ENCODE measurements at regions not wholly inside any gene's neighbourhood (a gene's known extent, or its start where the extent isn't known, plus 50 kb on each side); places are given as distances from the start of the nearest gene placed in this dataset.
"Not testable (repeated sequence)": the region's sequence is repeated elsewhere in the genome, so short reads cannot be mapped to it uniquely, and the experiment has no call there.

- no peak overlapping the region for H3K4me3 ChIP-seq (ENCODE audit: low read length)
- no peak for DNase-seq (ENCODE audit: low read depth)
- no peak for TF ChIP-seq CTCF (conservative IDR thresholded peaks at IDR 0.05; ENCODE audit: low read length)
Observed at GRCh38 chr12:131628023-131628740, 82.7 kb upstream of the SFSWAP start.

- no peak overlapping the region for H3K4me3 ChIP-seq (ENCODE audit: low read length)
- TF ChIP-seq CTCF (conservative IDR thresholded peaks at IDR 0.05; ENCODE audit: low read length): no peak
- DNase-seq (ENCODE audit: low read depth): no peak
Observed at GRCh38 chr12:131628766-131629448, 82.0 kb upstream of the SFSWAP start.

GRCh38 chr12:131631230-131631629, 79.7 kb upstream of the SFSWAP start:
- TF ChIP-seq CTCF (conservative IDR thresholded peaks at IDR 0.05; ENCODE audit: low read length): no peak
- H3K4me3 ChIP-seq (ENCODE audit: low read length): no peak overlapping the region
- DNase-seq (ENCODE audit: low read depth): no peak

GRCh38 chr12:131631889-131632651, 78.8 kb upstream of the SFSWAP start:
- not testable (repeated sequence) for DNase-seq (ENCODE audit: low read depth)

GRCh38 chr12:131632652-131633023, 78.3 kb upstream of the SFSWAP start:
- H3K4me3 ChIP-seq (ENCODE audit: low read length); DNase-seq (ENCODE audit: low read depth): not testable (repeated sequence)

More at GRCh38 chr12:131631889-131632651, 78.8 kb upstream of the SFSWAP start:
- not testable (repeated sequence) for H3K4me3 ChIP-seq (ENCODE audit: low read length)

- DNase-seq (ENCODE audit: low read depth); H3K4me3 ChIP-seq (ENCODE audit: low read length): not testable (repeated sequence)
Observed at GRCh38 chr12:131633610-131634009, 77.3 kb upstream of the SFSWAP start.

- no peak for DNase-seq (ENCODE audit: low read depth)
- no peak overlapping the region for H3K4me3 ChIP-seq (ENCODE audit: low read length)
- TF ChIP-seq CTCF (conservative IDR thresholded peaks at IDR 0.05; ENCODE audit: low read length): no peak
Observed at GRCh38 chr12:131634037-131634436, 76.9 kb upstream of the SFSWAP start.

- not testable (repeated sequence) for H3K4me3 ChIP-seq (ENCODE audit: low read length)
Observed at GRCh38 chr12:131635012-131635411, 75.9 kb upstream of the SFSWAP start.

GRCh38 chr12:131635491-131636122, 75.3 kb upstream of the SFSWAP start:
- TF ChIP-seq CTCF (conservative IDR thresholded peaks at IDR 0.05; ENCODE audit: low read length): no peak
- no peak for DNase-seq (ENCODE audit: low read depth)
- H3K4me3 ChIP-seq (ENCODE audit: low read length): no peak overlapping the region

More at GRCh38 chr12:131635012-131635411, 75.9 kb upstream of the SFSWAP start:
- not testable (repeated sequence) for DNase-seq (ENCODE audit: low read depth)

Data from AG10803 (cell line).